ENCODE measurements at regions not wholly inside any gene's neighbourhood (a gene's known extent, or its start where the extent isn't known, plus 50 kb on each side); places are given as distances from the start of the nearest gene placed in this dataset.

DNA sequence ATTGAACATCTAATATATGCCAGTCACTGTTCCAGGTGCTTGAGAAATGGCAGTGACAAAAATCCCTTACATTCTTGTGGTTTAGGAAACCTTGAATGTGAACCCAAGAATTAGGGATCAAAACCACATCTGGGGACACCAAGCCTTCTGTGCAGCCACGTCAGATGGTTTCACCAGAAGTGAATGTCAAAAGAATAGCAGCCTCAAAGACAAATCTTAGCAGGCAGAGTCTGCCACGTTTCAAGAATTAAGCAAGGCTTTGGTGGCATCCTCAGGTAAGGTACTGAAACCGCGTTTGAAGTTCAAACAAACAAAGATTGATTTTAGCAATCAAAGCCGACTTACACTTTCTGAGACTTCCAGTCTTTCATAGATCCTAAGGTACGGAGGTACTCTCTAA is 225.5 kb upstream of the GNAI1 start:
- DNase-seq (ENCODE audit: low read depth, low spot score), result no peak
- H3K9me3 ChIP-seq (ENCODE audit: low read depth, low read length), result no peaks in the 10 kb centered on the region
- no peak overlapping the region for H3K27ac ChIP-seq
- H3K4me3 ChIP-seq, result no peak overlapping the region
- no peak for TF ChIP-seq FOXP2 (optimal IDR thresholded peaks at IDR 0.05; ENCODE audit: control extremely low read depth, extremely low read length, insufficient read depth)
- no peak for TF ChIP-seq EZH2 (IDR thresholded peaks at IDR 0.05)
- TF ChIP-seq POLR2AphosphoS5 (IDR thresholded peaks at IDR 0.05; ENCODE audit: borderline replicate concordance, low read depth, low read length), result no peak
- no peak overlapping the region for H3K9ac ChIP-seq (ENCODE audit: insufficient read length)
- no peaks in the 10 kb centered on the region for H3K36me3 ChIP-seq (ENCODE audit: insufficient read depth, low read length)

- TF ChIP-seq EZH2 (IDR thresholded peaks at IDR 0.05) (no peak), FOXP2 (optimal IDR thresholded peaks at IDR 0.05; ENCODE audit: control extremely low read depth, extremely low read length, insufficient read depth) (no peak), POLR2AphosphoS5 (IDR thresholded peaks at IDR 0.05; ENCODE audit: borderline replicate concordance, low read depth, low read length) (no peak)
- H3K9ac ChIP-seq (ENCODE audit: insufficient read length), result no peak overlapping the region
- H3K4me3 ChIP-seq, result no peak overlapping the region
- no peaks in the 10 kb centered on the region for H3K36me3 ChIP-seq (ENCODE audit: insufficient read depth, low read length)
- no peaks in the 10 kb centered on the region for H3K9me3 ChIP-seq (ENCODE audit: low read depth, low read length)
- no peak for DNase-seq (ENCODE audit: low read depth, low spot score)
- no peak overlapping the region for H3K27ac ChIP-seq
Measured at GRCh38 chr7:79897166-79897565, 237.5 kb upstream of the GNAI1 start.

DNA sequence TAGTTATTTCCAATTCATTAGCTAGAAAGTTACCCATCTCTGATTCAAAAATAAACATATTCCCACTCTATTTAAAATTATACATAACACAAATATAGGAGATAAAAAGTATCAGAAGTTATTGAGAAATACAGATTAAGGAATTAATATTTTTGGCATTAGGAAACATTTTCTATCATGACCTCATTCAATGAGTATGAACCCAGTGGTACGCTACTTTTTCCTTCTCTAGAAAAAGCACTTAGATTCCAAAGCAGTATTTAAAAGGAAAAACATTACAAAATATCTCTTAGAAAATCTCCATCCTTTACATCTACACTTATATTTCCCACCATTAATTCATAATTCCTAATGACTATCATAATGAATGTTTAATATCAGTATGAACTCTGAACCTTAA is 240.6 kb upstream of the GNAI1 start:
- H3K9me3 ChIP-seq (ENCODE audit: low read depth, low read length), result no peaks in the 10 kb centered on the region
- TF ChIP-seq POLR2AphosphoS5 (IDR thresholded peaks at IDR 0.05; ENCODE audit: borderline replicate concordance, low read depth, low read length), result no peak
- no peak for DNase-seq (ENCODE audit: low read depth, low spot score)
- no peak overlapping the region for H3K9ac ChIP-seq (ENCODE audit: insufficient read length)
- H3K27ac ChIP-seq, result no peak overlapping the region
- no peaks in the 10 kb centered on the region for H3K36me3 ChIP-seq (ENCODE audit: insufficient read depth, low read length)
- no peak overlapping the region for H3K4me3 ChIP-seq

DNA sequence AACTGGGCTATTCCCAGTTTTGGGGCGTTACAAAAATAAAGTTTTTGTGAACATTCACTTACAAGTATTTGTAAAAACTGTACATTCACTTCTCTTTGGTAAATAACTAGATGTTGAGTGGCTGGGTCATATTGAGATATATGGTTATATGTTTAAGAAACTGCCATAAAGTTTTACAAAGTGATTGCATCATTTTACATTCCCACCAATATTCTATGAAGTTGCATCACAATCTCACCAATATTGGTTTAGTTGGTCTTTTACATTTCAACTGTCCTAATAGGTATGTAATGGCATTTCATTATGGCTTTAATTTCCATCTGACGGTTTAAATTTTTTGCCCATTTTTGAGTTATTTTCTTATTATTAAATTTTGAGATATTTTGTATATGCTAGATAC is 251.7 kb upstream of the GNAI1 start:
- H3K27ac ChIP-seq, result no peak overlapping the region
- H3K36me3 ChIP-seq (ENCODE audit: insufficient read depth, low read length), result no peaks in the 10 kb centered on the region
- H3K9ac ChIP-seq (ENCODE audit: insufficient read length), result no peak overlapping the region
- TF ChIP-seq FOXP2 (optimal IDR thresholded peaks at IDR 0.05; ENCODE audit: control extremely low read depth, extremely low read length, insufficient read depth), result no peak
- TF ChIP-seq EZH2 (IDR thresholded peaks at IDR 0.05), result no peak
- no peak for TF ChIP-seq POLR2AphosphoS5 (IDR thresholded peaks at IDR 0.05; ENCODE audit: borderline replicate concordance, low read depth, low read length)
- H3K4me3 ChIP-seq, result no peak overlapping the region
- DNase-seq (ENCODE audit: low read depth, low spot score), result no peak
- H3K9me3 ChIP-seq (ENCODE audit: low read depth, low read length), result no peaks in the 10 kb centered on the region

GRCh38 chr7:79880312-79880711 is 254.3 kb upstream of the GNAI1 start:
- no peak for DNase-seq (ENCODE audit: low read depth, low spot score)
- H3K4me3 ChIP-seq, result no peak overlapping the region
- TF ChIP-seq FOXP2 (optimal IDR thresholded peaks at IDR 0.05; ENCODE audit: control extremely low read depth, extremely low read length, insufficient read depth) (no peak), EZH2 (IDR thresholded peaks at IDR 0.05) (no peak), POLR2AphosphoS5 (IDR thresholded peaks at IDR 0.05; ENCODE audit: borderline replicate concordance, low read depth, low read length) (no peak)

DNA sequence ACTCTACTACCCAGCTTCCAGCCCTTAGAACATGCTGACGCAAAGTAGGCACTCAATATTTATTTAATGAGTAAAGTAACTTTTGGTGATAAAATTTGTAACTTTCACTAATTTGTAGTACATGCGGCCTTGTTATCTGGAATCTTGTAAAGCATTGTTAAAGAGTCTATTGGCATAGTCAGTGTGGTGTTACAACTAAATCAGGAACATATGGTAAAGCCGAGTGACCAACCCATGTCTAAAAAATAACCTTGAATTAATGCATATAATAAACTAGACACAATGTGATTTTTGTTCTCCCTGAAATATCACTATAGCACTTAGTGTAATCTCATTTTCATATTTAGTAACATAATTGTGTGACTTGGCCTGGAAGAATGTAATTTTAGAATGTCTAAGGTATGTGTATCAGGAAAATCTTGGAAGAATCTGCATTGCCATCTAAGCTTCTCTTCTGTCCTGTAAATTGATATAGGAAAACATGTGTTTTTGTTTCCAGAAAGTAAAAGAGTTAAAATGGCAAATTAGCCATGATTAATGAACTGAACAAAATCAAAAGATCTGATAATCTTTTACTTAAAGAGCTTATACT is 256.7 kb upstream of the GNAI1 start:
- H3K27ac ChIP-seq, result no peak overlapping the region
- TF ChIP-seq FOXP2 (optimal IDR thresholded peaks at IDR 0.05; ENCODE audit: control extremely low read depth, extremely low read length, insufficient read depth) (no peak), POLR2AphosphoS5 (IDR thresholded peaks at IDR 0.05; ENCODE audit: borderline replicate concordance, low read depth, low read length) (no peak), EZH2 (IDR thresholded peaks at IDR 0.05) (no peak)
- no peaks in the 10 kb centered on the region for H3K9me3 ChIP-seq (ENCODE audit: low read depth, low read length)
- DNase-seq (ENCODE audit: low read depth, low spot score), result no peak
- no peak overlapping the region for H3K9ac ChIP-seq (ENCODE audit: insufficient read length)
- no peaks in the 10 kb centered on the region for H3K36me3 ChIP-seq (ENCODE audit: insufficient read depth, low read length)
- no peak overlapping the region for H3K4me3 ChIP-seq

More at GRCh38 chr7:79880312-79880711, 254.3 kb upstream of the GNAI1 start:
- H3K9ac ChIP-seq (ENCODE audit: insufficient read length), result no peak overlapping the region
- H3K9me3 ChIP-seq (ENCODE audit: low read depth, low read length), result no peaks in the 10 kb centered on the region
- no peaks in the 10 kb centered on the region for H3K36me3 ChIP-seq (ENCODE audit: insufficient read depth, low read length)
- no peak overlapping the region for H3K27ac ChIP-seq

DNA sequence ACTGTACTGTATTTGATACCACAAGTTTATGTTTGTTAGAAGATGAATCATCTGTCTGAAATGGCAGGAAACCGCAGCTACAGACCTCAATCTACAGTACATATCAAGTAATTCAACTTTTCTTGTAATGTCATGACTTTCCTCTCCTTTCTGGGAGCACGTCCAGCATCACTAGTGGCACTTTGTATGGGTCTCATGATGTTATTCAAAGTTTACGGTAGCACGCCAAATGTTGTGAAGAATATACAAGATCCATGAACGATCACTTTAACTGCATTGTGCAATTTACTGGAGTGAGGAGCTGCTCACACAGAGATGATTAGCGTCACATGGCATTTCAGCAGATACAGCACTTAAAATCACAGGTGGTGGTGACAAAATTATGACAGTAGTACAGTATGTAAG is 257.8 kb upstream of the GNAI1 start:
- no peak for DNase-seq (ENCODE audit: low read depth, low spot score)

DNA sequence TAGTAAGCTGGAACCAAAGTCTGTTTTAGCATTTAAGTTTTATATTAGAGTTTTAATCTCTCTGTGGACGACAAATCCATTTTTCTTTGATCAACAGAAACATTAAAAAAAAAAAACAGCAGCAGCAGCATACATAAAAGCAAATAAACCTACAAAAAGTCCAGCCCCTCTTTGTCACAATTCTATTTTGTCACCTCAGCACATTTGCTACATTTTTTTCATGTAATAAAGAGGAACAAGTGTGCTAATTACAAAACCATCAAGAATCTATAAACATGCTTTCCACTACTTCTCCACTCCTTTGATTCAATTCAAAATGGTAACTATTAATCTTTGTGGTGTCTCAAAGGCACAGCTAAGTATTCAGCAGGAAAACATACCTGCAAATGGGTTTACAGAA is 259.8 kb upstream of the GNAI1 start:
- Histone ChIP-seq H3K9me3 (ENCODE audit: low read depth, low read length) (no peaks in the 10 kb centered on the region), H3K9ac (ENCODE audit: insufficient read length) (no peak overlapping the region), H3K4me3 (no peak overlapping the region), H3K27ac (no peak overlapping the region), H3K36me3 (ENCODE audit: insufficient read depth, low read length) (no peaks in the 10 kb centered on the region)
- no peak for TF ChIP-seq POLR2AphosphoS5 (IDR thresholded peaks at IDR 0.05; ENCODE audit: borderline replicate concordance, low read depth, low read length)
- no peak for TF ChIP-seq FOXP2 (optimal IDR thresholded peaks at IDR 0.05; ENCODE audit: control extremely low read depth, extremely low read length, insufficient read depth)
- no peak for TF ChIP-seq EZH2 (IDR thresholded peaks at IDR 0.05)
- DNase-seq (ENCODE audit: low read depth, low spot score), result no peak

More for the DNA sequence above, 257.8 kb upstream of the GNAI1 start:
- no peaks in the 10 kb centered on the region for H3K36me3 ChIP-seq (ENCODE audit: insufficient read depth, low read length)
- no peak overlapping the region for H3K27ac ChIP-seq
- no peak overlapping the region for H3K9ac ChIP-seq (ENCODE audit: insufficient read length)
- TF ChIP-seq EZH2 (IDR thresholded peaks at IDR 0.05) (no peak), POLR2AphosphoS5 (IDR thresholded peaks at IDR 0.05; ENCODE audit: borderline replicate concordance, low read depth, low read length) (no peak), FOXP2 (optimal IDR thresholded peaks at IDR 0.05; ENCODE audit: control extremely low read depth, extremely low read length, insufficient read depth) (no peak)
- H3K4me3 ChIP-seq, result no peak overlapping the region
- no peaks in the 10 kb centered on the region for H3K9me3 ChIP-seq (ENCODE audit: low read depth, low read length)

- Histone ChIP-seq H3K4me3 (no peak overlapping the region), H3K9me3 (ENCODE audit: low read depth, low read length) (no peaks in the 10 kb centered on the region), H3K27ac (no peak overlapping the region), H3K9ac (ENCODE audit: insufficient read length) (no peak overlapping the region), H3K36me3 (ENCODE audit: insufficient read depth, low read length) (no peaks in the 10 kb centered on the region)
- DNase-seq (ENCODE audit: low read depth, low spot score), result no peak
- no peak for TF ChIP-seq FOXP2 (optimal IDR thresholded peaks at IDR 0.05; ENCODE audit: control extremely low read depth, extremely low read length, insufficient read depth)
- TF ChIP-seq POLR2AphosphoS5 (IDR thresholded peaks at IDR 0.05; ENCODE audit: borderline replicate concordance, low read depth, low read length), result no peak
- no peak for TF ChIP-seq EZH2 (IDR thresholded peaks at IDR 0.05)
Measured at GRCh38 chr7:79872176-79872575, 262.5 kb upstream of the GNAI1 start.
